ENCODE measurements at regions not wholly inside any gene's neighbourhood (a gene's known extent, or its start where the extent isn't known, plus 50 kb on each side); places are given as distances from the start of the nearest gene placed in this dataset.

DNA sequence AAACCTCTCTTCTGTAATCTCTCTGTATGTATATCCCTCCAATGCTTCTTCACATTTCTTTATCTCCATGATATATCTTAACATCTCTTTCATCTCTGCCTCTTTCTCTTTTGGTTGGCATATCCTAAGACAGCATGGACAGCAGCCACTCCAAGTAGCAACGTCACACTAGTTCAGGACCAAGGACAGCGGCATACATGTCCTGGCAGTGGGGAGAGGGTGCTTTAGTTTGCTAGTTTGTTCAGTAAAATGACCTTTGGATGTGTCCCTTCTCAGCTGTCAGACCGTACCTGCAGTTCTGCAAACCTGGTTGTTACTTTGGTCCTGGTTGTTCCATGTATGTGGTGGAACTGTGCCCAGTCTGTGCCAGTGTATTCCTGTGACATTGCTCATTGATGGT is 225.6 kb upstream of the ROPN1 start:
- ATAC-seq (no peak), DNase-seq (peak in 1 of 10 donors; percentile 2)
- no peaks in the 10 kb centered on the region for H3K36me3 Mint-ChIP-seq
- H3K4me3 Mint-ChIP-seq: no peak overlapping the region
- H3K9me3 Mint-ChIP-seq: peaks cover 0 to 11% (median 0%) of the 10 kb centered on the region in 9 donors
- peaks cover 4 to 50% (median 10%) of the 10 kb centered on the region in 5 donors for H3K27me3 Mint-ChIP-seq
- H3K27ac Mint-ChIP-seq: no peak overlapping the region
- H3K4me1 Mint-ChIP-seq: no peaks in the 10 kb centered on the region
- POLR2A ChIA-PET: no interaction called here

DNA sequence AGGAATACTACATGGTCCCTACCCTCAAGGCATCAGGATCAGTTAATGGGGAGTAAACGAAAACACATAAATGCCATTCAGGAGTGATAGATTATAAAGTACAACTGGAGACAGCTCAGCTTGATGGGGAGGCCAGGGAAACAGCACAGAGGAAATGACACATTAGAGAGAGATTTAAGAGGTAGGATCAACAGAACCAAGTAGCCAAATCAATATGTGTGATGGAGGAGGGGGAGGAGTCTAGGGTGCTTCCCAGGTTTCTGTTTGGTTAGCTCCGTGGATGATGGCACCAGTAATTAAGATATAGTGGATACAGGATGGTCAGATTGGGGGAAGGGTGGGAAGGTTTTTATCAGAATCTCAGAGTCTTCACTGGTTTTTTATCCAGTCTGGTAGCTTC is 229.5 kb upstream of the ROPN1 start:
- no peaks in the 10 kb centered on the region for H3K36me3 Mint-ChIP-seq
- POLR2A ChIA-PET: no interaction called here
- H3K27me3 Mint-ChIP-seq: peaks cover 9 to 41% (median 13%) of the 10 kb centered on the region in 5 donors
- H3K4me1 Mint-ChIP-seq: no peaks in the 10 kb centered on the region
- ATAC-seq (no peak), DNase-seq (no peak)
- peaks cover 0 to 11% (median 2%) of the 10 kb centered on the region in 9 donors for H3K9me3 Mint-ChIP-seq
- no peak overlapping the region for H3K4me3 Mint-ChIP-seq
- no peak overlapping the region for H3K27ac Mint-ChIP-seq

DNA sequence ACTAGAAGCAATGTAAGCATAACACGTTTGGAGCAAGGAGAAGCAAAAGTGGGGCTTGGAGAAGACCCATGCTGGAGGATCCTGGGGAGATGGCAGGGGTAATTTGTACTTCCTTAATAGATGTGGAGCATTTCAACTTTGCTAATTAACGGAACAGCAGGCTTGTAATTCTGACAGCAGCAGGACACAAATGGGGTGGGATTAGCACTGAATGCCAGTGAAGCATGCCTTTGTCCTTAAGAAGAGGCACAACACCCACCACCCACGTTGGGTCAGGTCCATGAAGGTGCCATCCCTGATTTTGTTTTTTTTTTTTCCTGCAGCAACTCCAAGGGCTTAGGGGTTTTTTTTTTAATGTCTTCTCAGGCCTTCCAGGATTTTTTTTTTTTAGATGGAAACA is 231.9 kb upstream of the ROPN1 start:
- Mint-ChIP-seq H3K9me3 (peaks cover 0 to 12% (median 2%) of the 10 kb centered on the region in 9 donors), H3K4me1 (no peaks in the 10 kb centered on the region), H3K36me3 (no peaks in the 10 kb centered on the region), H3K27me3 (peaks cover 10 to 33% (median 14%) of the 10 kb centered on the region in 5 donors), H3K27ac (no peak overlapping the region), H3K4me3 (no peak overlapping the region)
- no peak for DNase-seq
- no peak for ATAC-seq
- POLR2A ChIA-PET: no interaction called here

DNA sequence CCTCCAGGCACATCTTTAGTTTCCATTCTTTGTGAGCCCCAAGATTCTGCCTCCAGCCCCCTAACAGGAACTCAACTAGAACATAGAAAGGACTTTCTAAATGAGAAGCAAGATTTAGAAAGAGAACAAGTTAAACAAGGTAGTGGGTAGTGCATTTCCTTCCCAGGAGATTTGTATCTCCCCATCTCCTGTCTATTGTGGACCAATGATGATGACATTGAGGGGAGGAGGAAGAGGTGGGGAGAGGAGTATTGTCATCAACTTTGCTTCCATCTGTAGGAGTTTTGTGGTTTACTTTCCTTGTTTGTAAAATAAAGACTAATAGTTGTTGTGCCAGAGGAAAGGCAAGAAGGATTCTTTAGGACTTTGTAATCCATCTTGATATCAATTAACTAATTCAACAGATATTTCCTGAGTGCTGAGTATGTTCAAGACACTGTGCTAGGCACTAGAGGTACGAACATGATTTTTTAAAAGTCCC is 235.3 kb upstream of the ROPN1 start:
- POLR2A ChIA-PET: no interaction called here
- Mint-ChIP-seq H3K36me3 (no peaks in the 10 kb centered on the region), H3K4me3 (no peak overlapping the region), H3K27ac (no peak overlapping the region), H3K4me1 (no peaks in the 10 kb centered on the region), H3K9me3 (peaks cover 0 to 18% (median 2%) of the 10 kb centered on the region in 9 donors), H3K27me3 (peaks cover 11 to 38% (median 21%) of the 10 kb centered on the region in 5 donors)
- ATAC-seq (no peak), DNase-seq (no peak)

DNA sequence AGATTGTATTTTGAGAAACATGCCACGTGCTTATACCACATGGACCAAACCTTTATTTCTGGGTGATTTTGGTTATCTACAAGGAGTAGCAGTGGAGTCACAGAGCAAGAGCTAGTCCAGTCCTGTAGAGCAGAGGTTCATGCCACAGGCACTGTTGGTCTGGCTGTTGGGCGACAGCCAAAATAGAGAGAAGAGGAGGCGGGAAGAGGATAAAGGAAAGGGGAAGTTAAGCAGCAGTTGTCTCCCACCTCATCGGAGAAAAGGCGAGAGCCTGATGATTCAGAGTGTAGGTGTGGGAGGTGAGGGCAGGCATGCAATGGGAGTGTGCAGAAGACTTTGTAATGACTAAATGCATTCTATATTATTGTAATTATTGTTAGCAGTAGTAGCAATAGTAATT is 237.5 kb upstream of the ROPN1 start:
- Mint-ChIP-seq H3K4me1 (no peaks in the 10 kb centered on the region), H3K27me3 (peaks cover 13 to 46% (median 23%) of the 10 kb centered on the region in 5 donors), H3K9me3 (peaks cover 0 to 18% (median 0%) of the 10 kb centered on the region in 9 donors), H3K27ac (no peak overlapping the region), H3K4me3 (no peak overlapping the region), H3K36me3 (no peaks in the 10 kb centered on the region)
- POLR2A ChIA-PET: no interaction called here
- ATAC-seq (no peak), DNase-seq (no peak)

DNA sequence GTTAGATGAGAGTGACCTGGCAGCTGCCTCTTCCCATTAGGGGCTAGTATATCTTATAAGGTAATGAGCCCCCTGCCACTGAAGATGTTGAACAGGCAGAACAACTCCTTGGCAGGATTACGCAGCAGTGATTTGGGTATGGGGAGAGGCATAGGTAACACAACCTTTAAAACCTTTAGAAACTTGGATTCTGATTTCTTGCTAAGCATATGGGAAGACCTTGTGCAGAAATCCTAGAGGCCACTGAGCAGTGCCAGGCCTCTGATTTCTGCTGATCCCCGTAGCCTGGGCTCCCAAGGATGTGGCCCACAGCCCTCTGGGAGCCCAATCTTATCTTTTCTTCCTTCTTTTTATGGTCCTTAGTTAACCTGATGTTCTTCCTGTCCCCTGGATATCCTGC is 237.9 kb upstream of the ROPN1 start:
- Mint-ChIP-seq H3K4me1 (no peaks in the 10 kb centered on the region), H3K4me3 (no peak overlapping the region), H3K27ac (no peak overlapping the region), H3K27me3 (peaks cover 16 to 50% (median 26%) of the 10 kb centered on the region in 5 donors), H3K36me3 (no peaks in the 10 kb centered on the region), H3K9me3 (peaks cover 0 to 18% (median 0%) of the 10 kb centered on the region in 9 donors)
- DNase-seq (no peak), ATAC-seq (no peak)
- POLR2A ChIA-PET: no interaction called here

DNA sequence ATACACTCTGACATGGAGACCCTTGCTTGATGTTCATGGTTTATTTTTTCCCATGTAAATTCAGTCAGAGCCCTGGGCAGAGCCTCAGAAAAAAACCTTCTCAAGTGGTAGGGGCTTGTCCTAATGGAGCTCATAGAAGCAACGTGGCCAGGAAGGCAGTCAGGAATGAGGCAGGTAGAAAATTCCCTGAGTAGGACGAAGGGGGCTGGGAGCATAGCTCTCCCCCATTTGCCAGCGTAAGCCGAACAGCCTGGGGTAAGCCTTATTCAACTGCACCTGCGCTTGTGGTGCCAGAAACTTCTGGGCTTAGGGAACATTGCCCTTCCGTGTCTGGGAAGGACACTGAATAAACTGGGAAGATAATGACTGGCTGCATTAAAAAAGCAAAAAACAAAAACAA is 238.5 kb upstream of the ROPN1 start:
- ATAC-seq (no peak), DNase-seq (no peak)
- H3K27ac Mint-ChIP-seq: no peak overlapping the region
- H3K4me3 Mint-ChIP-seq: no peak overlapping the region
- H3K4me1 Mint-ChIP-seq: no peaks in the 10 kb centered on the region
- POLR2A ChIA-PET: no interaction called here
- H3K27me3 Mint-ChIP-seq: peaks cover 16 to 56% (median 26%) of the 10 kb centered on the region in 5 donors
- no peaks in the 10 kb centered on the region for H3K36me3 Mint-ChIP-seq
- H3K9me3 Mint-ChIP-seq: peaks cover 0 to 18% (median 0%) of the 10 kb centered on the region in 9 donors

DNA sequence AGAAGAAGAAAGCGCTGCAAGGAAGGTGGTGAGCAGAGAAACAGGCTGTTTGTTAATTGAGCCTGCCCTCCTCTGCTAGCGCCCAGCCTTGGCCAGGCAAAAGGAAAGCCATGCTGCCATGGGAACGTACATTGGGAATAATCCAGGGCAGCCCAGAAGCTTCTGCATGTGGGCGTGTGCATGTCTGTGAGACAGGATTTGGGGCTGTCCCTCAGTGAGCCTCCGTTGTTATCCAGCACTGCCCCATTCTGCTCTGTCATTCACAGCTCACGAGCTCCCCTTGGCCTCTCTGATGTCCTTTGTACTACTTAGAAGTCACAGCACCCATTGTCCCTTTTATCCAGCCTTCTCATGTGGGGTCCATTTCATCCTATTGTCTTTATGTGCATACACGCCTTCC is 239.1 kb upstream of the ROPN1 start:
- Mint-ChIP-seq H3K4me3 (no peak overlapping the region), H3K27me3 (peaks cover 19 to 60% (median 27%) of the 10 kb centered on the region in 5 donors), H3K4me1 (no peaks in the 10 kb centered on the region), H3K36me3 (no peaks in the 10 kb centered on the region), H3K9me3 (peaks cover 0 to 18% (median 0%) of the 10 kb centered on the region in 9 donors), H3K27ac (no peak overlapping the region)
- no peak for DNase-seq
- no peak for ATAC-seq
- POLR2A ChIA-PET: no interaction called here

DNA sequence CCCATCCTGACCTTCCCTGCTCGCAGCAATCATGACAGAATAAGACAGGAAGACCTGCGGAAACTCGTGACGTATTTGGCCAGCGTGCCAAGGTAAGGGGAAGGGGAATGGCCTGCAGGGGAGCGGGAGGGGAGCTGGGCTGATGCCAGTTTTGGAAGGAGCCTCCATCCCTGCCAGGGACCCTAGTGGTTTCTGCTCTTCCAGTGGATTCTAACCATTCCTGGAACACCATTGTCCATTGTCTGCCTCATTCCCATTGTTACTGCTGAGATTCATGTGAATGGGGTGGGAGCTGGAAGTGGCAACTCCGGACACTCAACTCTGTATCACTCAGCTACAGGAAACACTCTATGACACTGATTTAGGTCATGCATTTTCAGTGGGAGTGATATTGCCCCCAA is 242.9 kb upstream of the ROPN1 start:
- no peak overlapping the region for H3K4me3 Mint-ChIP-seq
- peaks cover 19 to 50% (median 25%) of the 10 kb centered on the region in 5 donors for H3K27me3 Mint-ChIP-seq
- ATAC-seq: no peak

DNA sequence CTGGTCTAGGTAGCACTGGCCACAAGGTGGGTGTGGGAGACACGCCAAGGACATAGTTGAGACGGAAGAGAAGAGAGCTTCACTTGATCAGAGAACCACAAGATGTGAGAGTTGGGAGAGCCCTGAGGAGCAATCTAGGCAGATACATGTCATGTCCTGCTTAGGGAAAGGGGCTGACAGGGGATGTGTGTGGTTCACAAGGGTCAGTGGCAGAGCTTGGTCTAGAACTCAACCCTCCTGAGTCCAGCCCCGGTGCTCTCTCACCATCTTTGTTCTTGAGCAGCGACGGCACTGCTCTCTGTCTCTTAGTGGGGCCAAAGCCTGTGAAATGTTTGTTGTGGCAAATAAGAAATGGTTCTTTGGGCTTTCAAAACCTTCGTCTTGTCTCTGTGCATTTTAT is 243.5 kb upstream of the ROPN1 start:
- ATAC-seq (no peak), DNase-seq (no peak)
- Mint-ChIP-seq H3K27ac (no peak overlapping the region), H3K9me3 (peaks cover 0 to 3% (median 0%) of the 10 kb centered on the region in 9 donors), H3K4me1 (no peaks in the 10 kb centered on the region), H3K27me3 (peaks cover 16 to 50% (median 21%) of the 10 kb centered on the region in 5 donors), H3K4me3 (no peak overlapping the region), H3K36me3 (no peaks in the 10 kb centered on the region)
- POLR2A ChIA-PET: no interaction called here

More for the DNA sequence above, 242.9 kb upstream of the ROPN1 start:
- POLR2A ChIA-PET: no interaction called here
- H3K27ac Mint-ChIP-seq: no peak overlapping the region
- H3K36me3 Mint-ChIP-seq: no peaks in the 10 kb centered on the region
- peaks cover 0 to 3% (median 0%) of the 10 kb centered on the region in 9 donors for H3K9me3 Mint-ChIP-seq
- H3K4me1 Mint-ChIP-seq: no peaks in the 10 kb centered on the region
- no peak for DNase-seq

DNA sequence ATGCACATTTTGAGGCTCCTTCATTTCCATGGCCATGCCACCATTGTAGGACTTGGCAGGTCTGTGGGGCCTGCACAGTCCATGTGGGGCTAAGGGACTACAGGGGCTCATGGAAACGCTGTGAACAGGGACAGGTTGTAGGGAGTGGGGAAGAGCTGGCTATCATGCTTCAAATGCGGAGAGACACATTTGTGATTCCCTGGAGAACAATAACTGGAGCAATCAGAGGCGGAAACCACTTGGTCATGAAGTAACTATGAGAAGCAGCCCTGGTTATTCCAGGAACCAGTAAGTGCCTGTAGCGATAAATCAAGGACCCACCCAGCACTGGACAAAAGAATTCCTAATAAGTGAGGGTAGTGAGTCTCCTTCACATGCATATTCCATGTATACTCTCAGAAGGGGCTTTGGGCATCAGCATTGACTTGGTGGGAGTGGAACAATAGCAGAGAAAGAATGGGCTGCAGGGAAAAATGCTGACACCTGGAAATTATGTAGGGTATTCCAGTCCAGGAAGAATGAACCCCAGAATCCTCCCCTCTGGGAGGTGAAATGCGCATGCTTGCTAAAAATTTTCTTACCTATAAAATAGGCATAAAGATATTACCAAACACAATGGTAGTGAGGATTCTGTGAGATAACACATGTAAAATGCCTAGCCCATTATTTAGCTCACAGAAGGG is 251.4 kb upstream of the ROPN1 start:
- DNase-seq (no peak), ATAC-seq (no peak)
- peaks cover 0 to 2% (median 0%) of the 10 kb centered on the region in 9 donors for H3K9me3 Mint-ChIP-seq
- H3K27ac Mint-ChIP-seq: no peak overlapping the region
- no peak overlapping the region for H3K4me3 Mint-ChIP-seq
- H3K27me3 Mint-ChIP-seq: peaks cover 0 to 18% (median 6%) of the 10 kb centered on the region in 5 donors
- H3K4me1 Mint-ChIP-seq: no peaks in the 10 kb centered on the region
- POLR2A ChIA-PET: no interaction called here
- H3K36me3 Mint-ChIP-seq: no peaks in the 10 kb centered on the region

DNA sequence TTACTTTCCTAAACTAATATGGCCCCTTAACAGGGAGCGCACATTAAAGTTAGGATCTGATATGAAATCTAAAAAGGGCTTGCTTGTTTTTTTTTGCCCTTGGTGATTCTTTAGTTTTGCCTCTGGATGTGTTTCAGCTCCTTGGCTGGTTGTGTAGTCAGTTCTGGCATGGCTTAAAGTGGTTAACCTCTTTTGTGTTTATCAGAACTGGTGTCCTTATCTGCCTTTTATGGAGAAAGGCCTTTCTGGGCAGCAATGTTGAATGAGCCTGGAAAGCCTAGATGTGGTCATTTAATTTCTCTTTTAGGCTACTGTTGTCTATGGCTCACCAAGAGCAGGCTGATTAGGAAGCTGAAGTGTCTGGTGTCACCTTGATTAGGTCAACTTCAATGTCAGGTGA is 254.5 kb upstream of the ROPN1 start:
- POLR2A ChIA-PET: no interaction called here
- DNase-seq: no peak
- Mint-ChIP-seq H3K36me3 (no peaks in the 10 kb centered on the region), H3K27ac (no peak overlapping the region), H3K4me1 (peaks cover 0 to 4% (median 0%) of the 10 kb centered on the region in 4 donors), H3K27me3 (peaks cover 9 to 38% (median 16%) of the 10 kb centered on the region in 5 donors), H3K4me3 (no peak overlapping the region), H3K9me3 (peaks cover 0 to 2% (median 0%) of the 10 kb centered on the region in 9 donors)
- ATAC-seq: no peak

DNA sequence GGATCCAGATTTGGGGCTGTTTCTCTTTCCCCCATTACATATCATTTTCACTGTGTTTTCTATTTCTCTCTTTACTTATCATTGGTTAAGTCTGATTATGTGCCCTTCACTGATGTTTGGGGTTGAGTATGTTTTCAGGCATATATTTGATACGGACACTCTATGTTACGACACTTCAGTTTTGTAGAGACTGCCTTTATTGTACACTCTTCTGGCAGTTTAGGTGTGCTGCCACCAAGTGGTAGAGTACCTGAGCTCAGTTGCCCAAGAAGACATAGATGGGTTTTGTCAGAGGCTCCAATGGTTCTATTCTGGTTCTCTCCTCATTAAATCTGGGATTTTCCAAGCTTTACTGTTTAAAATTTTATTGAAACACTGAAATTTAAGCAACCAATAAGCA is 255.0 kb upstream of the ROPN1 start:
- Mint-ChIP-seq H3K27me3 (peaks cover 9 to 36% (median 16%) of the 10 kb centered on the region in 5 donors), H3K36me3 (no peaks in the 10 kb centered on the region), H3K4me1 (peaks cover 0 to 4% (median 0%) of the 10 kb centered on the region in 4 donors), H3K27ac (no peak overlapping the region), H3K4me3 (no peak overlapping the region), H3K9me3 (peaks cover 0 to 2% (median 0%) of the 10 kb centered on the region in 9 donors)
- ATAC-seq: no peak
- POLR2A ChIA-PET: no interaction called here
- no peak for DNase-seq

Data from naive thymus-derived CD8-positive, alpha-beta T cell (primary cell).